HG03280 (cell line): ENCODE measurements at regions not wholly inside any gene's neighbourhood (a gene's known extent, or its start where the extent isn't known, plus 50 kb on each side); places are given as distances from the start of the nearest gene placed in this dataset.
"Not testable (repeated sequence)": the region's sequence is repeated elsewhere in the genome, so short reads cannot be mapped to it uniquely, and the experiment has no call there.

Source experiments
- ATAC-seq: cut with Tn5 transposase; IDR thresholded peaks from one replicate; pipeline ENCODE4 v1.9.1; 2021; ENCODE audit warnings: mild to moderate bottlenecking, moderate library complexity; ENCODE audit not compliant: unreplicated experiment

GRCh38 chr12:84154991-84155930, 757.3 kb downstream of the SLC6A15 start:
- ATAC-seq = not testable (repeated sequence)

GRCh38 chr12:84154439-84154990, 758.1 kb downstream of the SLC6A15 start:
- not testable (repeated sequence) for ATAC-seq

- no peak for ATAC-seq
These were observed 762.4 kb downstream of the SLC6A15 start for GRCh38 chr12:84150201-84150600.

- ATAC-seq = no peak
These were observed 764.3 kb downstream of the SLC6A15 start for GRCh38 chr12:84148335-84148734.

GRCh38 chr12:84136862-84137367, 775.7 kb downstream of the SLC6A15 start:
- no peak for ATAC-seq

GRCh38 chr12:84135586-84136279, 776.9 kb downstream of the SLC6A15 start:
- ATAC-seq = no peak

- no peak for ATAC-seq
These were observed 777.7 kb downstream of the SLC6A15 start for GRCh38 chr12:84134797-84135366.

- ATAC-seq = no peak
These were observed 781.5 kb downstream of the SLC6A15 start for GRCh38 chr12:84131076-84131475.

GRCh38 chr12:84128117-84128991, 784.2 kb downstream of the SLC6A15 start:
- no peak for ATAC-seq

- no peak for ATAC-seq
These were observed 788.4 kb downstream of the SLC6A15 start for GRCh38 chr12:84124211-84124610.

- ATAC-seq = no peak
These were observed 795.4 kb downstream of the SLC6A15 start for GRCh38 chr12:84117190-84117589.

GRCh38 chr12:84113666-84114065, 798.9 kb downstream of the SLC6A15 start:
- ATAC-seq = no peak

GRCh38 chr12:84103886-84104285, 808.7 kb downstream of the SLC6A15 start:
- ATAC-seq = not testable (repeated sequence)

- not testable (repeated sequence) for ATAC-seq
These were observed 810.6 kb downstream of the SLC6A15 start for GRCh38 chr12:84101963-84102362.

GRCh38 chr12:84099591-84099990, 813.0 kb downstream of the SLC6A15 start:
- ATAC-seq = not testable (repeated sequence)

GRCh38 chr12:84091651-84092050, 820.9 kb downstream of the SLC6A15 start:
- no peak for ATAC-seq

- ATAC-seq = no peak
These were observed 823.2 kb downstream of the SLC6A15 start for GRCh38 chr12:84089356-84089755.

GRCh38 chr12:84085046-84085445, 827.6 kb downstream of the SLC6A15 start:
- ATAC-seq = no peak

GRCh38 chr12:84079626-84080025, 833.0 kb downstream of the SLC6A15 start:
- no peak for ATAC-seq

- ATAC-seq = no peak
These were observed 834.9 kb downstream of the SLC6A15 start for GRCh38 chr12:84077679-84078078.
